ENCODE measurements at regions not wholly inside any gene's neighbourhood (a gene's known extent, or its start where the extent isn't known, plus 50 kb on each side); places are given as distances from the start of the nearest gene placed in this dataset.

GRCh38 chr1:212526111-212526491 lies 82.5 kb upstream of the ATF3 start:
- peaks cover 3% of the 10 kb centered on the region for H3K4me1 Mint-ChIP-seq (ENCODE audit: unreplicated experiment)
- no peaks in the 10 kb centered on the region for H3K9me3 Mint-ChIP-seq (ENCODE audit: unreplicated experiment)
- no peaks in the 10 kb centered on the region for H3K27me3 Mint-ChIP-seq (ENCODE audit: unreplicated experiment)
- TF ChIP-seq CTCF (IDR thresholded peaks at IDR 0.05; ENCODE audit: unreplicated experiment) = no peak
- no peaks in the 10 kb centered on the region for H3K36me3 Mint-ChIP-seq (ENCODE audit: low read depth, unreplicated experiment)
- DNase-seq (ENCODE audit: low spot score) = no peak
- H3K27ac Mint-ChIP-seq (ENCODE audit: unreplicated experiment) = no peak overlapping the region
- H3K4me3 Mint-ChIP-seq (ENCODE audit: unreplicated experiment) = no peak overlapping the region

- DNase-seq (ENCODE audit: low spot score) = no peak
- Mint-ChIP-seq H3K27ac (ENCODE audit: unreplicated experiment) (no peak overlapping the region), H3K9me3 (ENCODE audit: unreplicated experiment) (no peaks in the 10 kb centered on the region), H3K27me3 (ENCODE audit: unreplicated experiment) (no peaks in the 10 kb centered on the region), H3K4me1 (ENCODE audit: unreplicated experiment) (peaks cover 8% of the 10 kb centered on the region), H3K36me3 (ENCODE audit: low read depth, unreplicated experiment) (no peaks in the 10 kb centered on the region), H3K4me3 (ENCODE audit: unreplicated experiment) (no peak overlapping the region)
- TF ChIP-seq CTCF (IDR thresholded peaks at IDR 0.05; ENCODE audit: unreplicated experiment) = no peak
These were observed 80.1 kb upstream of the ATF3 start for GRCh38 chr1:212528501-212528900.

- no peak for DNase-seq (ENCODE audit: low spot score)
- H3K4me3 Mint-ChIP-seq (ENCODE audit: unreplicated experiment) = no peak overlapping the region
- no peaks in the 10 kb centered on the region for H3K9me3 Mint-ChIP-seq (ENCODE audit: unreplicated experiment)
- H3K27me3 Mint-ChIP-seq (ENCODE audit: unreplicated experiment) = no peaks in the 10 kb centered on the region
- no peak overlapping the region for H3K27ac Mint-ChIP-seq (ENCODE audit: unreplicated experiment)
- H3K36me3 Mint-ChIP-seq (ENCODE audit: low read depth, unreplicated experiment) = no peaks in the 10 kb centered on the region
- no peak for TF ChIP-seq CTCF (IDR thresholded peaks at IDR 0.05; ENCODE audit: unreplicated experiment)
- H3K4me1 Mint-ChIP-seq (ENCODE audit: unreplicated experiment) = peaks cover 8% of the 10 kb centered on the region
These were observed 79.3 kb upstream of the ATF3 start for GRCh38 chr1:212529211-212529741.

- Mint-ChIP-seq H3K4me1 (ENCODE audit: unreplicated experiment) (peaks cover 8% of the 10 kb centered on the region), H3K4me3 (ENCODE audit: unreplicated experiment) (no peak overlapping the region), H3K27ac (ENCODE audit: unreplicated experiment) (no peak overlapping the region), H3K36me3 (ENCODE audit: low read depth, unreplicated experiment) (no peaks in the 10 kb centered on the region), H3K9me3 (ENCODE audit: unreplicated experiment) (no peaks in the 10 kb centered on the region), H3K27me3 (ENCODE audit: unreplicated experiment) (no peaks in the 10 kb centered on the region)
- TF ChIP-seq CTCF (IDR thresholded peaks at IDR 0.05; ENCODE audit: unreplicated experiment) = no peak
- DNase-seq (ENCODE audit: low spot score) = no peak
These were observed 77.3 kb upstream of the ATF3 start for GRCh38 chr1:212531267-212531666.

- TF ChIP-seq CTCF (IDR thresholded peaks at IDR 0.05; ENCODE audit: unreplicated experiment) = no peak
- H3K27ac Mint-ChIP-seq (ENCODE audit: unreplicated experiment) = no peak overlapping the region
- H3K9me3 Mint-ChIP-seq (ENCODE audit: unreplicated experiment) = no peaks in the 10 kb centered on the region
- DNase-seq (ENCODE audit: low spot score) = no peak
- no peak overlapping the region for H3K4me3 Mint-ChIP-seq (ENCODE audit: unreplicated experiment)
- H3K36me3 Mint-ChIP-seq (ENCODE audit: low read depth, unreplicated experiment) = no peaks in the 10 kb centered on the region
- H3K4me1 Mint-ChIP-seq (ENCODE audit: unreplicated experiment) = peaks cover 8% of the 10 kb centered on the region
- no peaks in the 10 kb centered on the region for H3K27me3 Mint-ChIP-seq (ENCODE audit: unreplicated experiment)
These were observed 76.8 kb upstream of the ATF3 start for GRCh38 chr1:212531796-212532195.

Measured in endothelial cell (in vitro differentiated cells).